HCT116 (cell line): ENCODE measurements at regions not wholly inside any gene's neighbourhood (a gene's known extent, or its start where the extent isn't known, plus 50 kb on each side); places are given as distances from the start of the nearest gene placed in this dataset.

Source experiments
- ATAC-seq: fragments of 200-7000 bp; cut with Tn5 transposase; 2 replicates; pipeline ENCODE4 v1.9.1; 2020; ENCODE audit warnings: mild to moderate bottlenecking, moderate library complexity
- BruUV-seq: library from RNA; stranded (reverse); fragments of 400-500 nt; replicated peaks from 2 replicates; lab custom pipeline; 2021; lab: Mats Ljungman, UMichigan
- CTCF ChIA-PET: fragments of 300-600 bp; sonication (Branson Sonifier 250); formaldehyde crosslinking; loops from one replicate; lab custom pipeline; 2021; ENCODE audit warnings: antibody characterized with exemption; lab: Charles Lee
- POLR2A ChIA-PET: fragments of 300-600, 350-600 bp; sonication (Branson Sonifier 250); formaldehyde crosslinking; loops from one replicate; lab custom pipeline; 2021; ENCODE audit warnings: antibody characterized with exemption; lab: Charles Lee
- RAD21 ChIA-PET, 2 experiments: fragments of 300-600 bp; sonication (Branson Sonifier 250); formaldehyde crosslinking; loops; one replicate each; lab custom pipeline; 2023; ENCODE audit warnings: low total read pairs in 2 of 2; ENCODE audit not compliant: uncharacterized antibody in 2 of 2, unreplicated experiment in 2 of 2, low non-redundant PET in 1 of 2; lab: Charles Lee
- DNase-seq: peaks from one replicate; pipeline ENCODE4 v3.0.0-alpha.2; 2010; ENCODE audit warnings: low read depth, low spot score
- H2AFZ ChIP-seq: fragments of 200-600 bp; shearing (Covaris generic), sonication (generic); 2 replicates; pipeline ENCODE4 v1.6.1; 2017; ENCODE audit warnings: low read depth, mixed run types, mixed read lengths, antibody characterized with exemption, low read length; ENCODE audit not compliant: poor library complexity, severe bottlenecking
- H3K27ac ChIP-seq: 2 replicates; pipeline ENCODE4 v1.5.1; 2012; ENCODE audit warnings: low read depth, low read length
- H3K27me3 ChIP-seq: fragments of 200-600 bp; sonication (generic); 2 replicates; pipeline ENCODE4 v1.6.1; 2016; ENCODE audit warnings: mixed run types, low read length, mixed read lengths; ENCODE audit not compliant: insufficient read depth
- H3K36me3 ChIP-seq, 2 experiments: fragments of 200-500 bp in 1 of 2; fragments of 200-600 bp in 1 of 2; sonication (Bioruptor generic) in 1 of 2; sonication (generic) in 1 of 2; 2 replicates each; pipeline versions ENCODE4 v1.5.1 to v1.6.1; 2014 to 2016; ENCODE audit warnings: low read length in 2 of 2, inconsistent platforms in 1 of 2, mixed read lengths in 1 of 2, mixed run types in 1 of 2; ENCODE audit not compliant: insufficient read depth in 2 of 2, control insufficient read depth in 1 of 2
- H3K4me1 ChIP-seq, 2 experiments: fragments of 200-600 bp in 1 of 2; sonication (generic) in 1 of 2; 2 replicates each; pipeline versions ENCODE4 v1.5.1 to v1.6.1; 2012 to 2017; ENCODE audit warnings: low read length in 2 of 2, inconsistent platforms in 1 of 2, mild to moderate bottlenecking in 1 of 2, mixed read lengths in 1 of 2, mixed run types in 1 of 2, moderate library complexity in 1 of 2; ENCODE audit not compliant: insufficient read depth in 2 of 2, control insufficient read depth in 1 of 2
- H3K4me2 ChIP-seq: fragments of 200-600 bp; sonication (generic); 2 replicates; pipeline ENCODE4 v1.6.1; 2017; ENCODE audit warnings: mixed run types, low read length, mixed read lengths
- H3K4me3 ChIP-seq, 2 experiments: fragments of 200-600 bp in 1 of 2; sonication (generic) in 1 of 2; replicated peaks in 1 of 2; 2 replicates each; pipeline ENCODE4 v1.5.1; 2011 to 2016; ENCODE audit warnings: low read length in 2 of 2, control low read depth in 1 of 2, low read depth in 1 of 2, mild to moderate bottlenecking in 1 of 2, mixed read lengths in 1 of 2, mixed run types in 1 of 2
- H3K79me2 ChIP-seq: fragments of 200-600 bp; sonication (generic); 2 replicates; pipeline ENCODE4 v1.6.1; 2017; ENCODE audit warnings: mild to moderate bottlenecking, mixed run types, low read length, moderate library complexity, mixed read lengths; ENCODE audit not compliant: insufficient read depth
- H3K9ac ChIP-seq: fragments of 200-600 bp; sonication (generic); 2 replicates; pipeline ENCODE4 v1.6.1; 2016; ENCODE audit warnings: low read length, mixed read lengths
- H3K9me2 ChIP-seq: fragments of 200-600 bp; sonication (generic), shearing (Covaris generic); 2 replicates; pipeline ENCODE4 v1.6.1; 2017; ENCODE audit warnings: mixed run types, mild to moderate bottlenecking, moderate library complexity; ENCODE audit not compliant: insufficient read depth
- H3K9me3 ChIP-seq, 2 experiments: fragments of 200-500 bp in 1 of 2; fragments of 200-600 bp in 1 of 2; sonication (Bioruptor generic) in 1 of 2; sonication (generic) in 1 of 2; 2 replicates each; pipeline ENCODE4 v1.6.1; 2014 to 2017; ENCODE audit warnings: low read length in 2 of 2, mixed read lengths in 2 of 2, inconsistent platforms in 1 of 2, low read depth in 1 of 2, mild to moderate bottlenecking in 1 of 2, mixed run types in 1 of 2, moderate library complexity in 1 of 2; ENCODE audit not compliant: control insufficient read depth in 1 of 2, insufficient read depth in 1 of 2
- H4K20me1 ChIP-seq: fragments of 200-600 bp; sonication (generic), shearing (Covaris generic); 2 replicates; pipeline ENCODE4 v1.6.1; 2017; ENCODE audit warnings: mixed run types, mild to moderate bottlenecking, moderate library complexity; ENCODE audit not compliant: insufficient read depth
- CBX3 ChIP-seq: IDR thresholded peaks from 2 replicates; pipeline ENCODE4 v1.6.1; 2012; ENCODE audit warnings: low read depth
- EGR1 ChIP-seq: IDR thresholded peaks from 2 replicates; pipeline ENCODE4 v1.6.1; 2012; ENCODE audit warnings: low read depth
- ELF1 ChIP-seq: IDR thresholded peaks from 2 replicates; pipeline ENCODE4 v1.6.1; 2012; ENCODE audit warnings: low read depth, borderline replicate concordance
- EZH2phosphoT487 ChIP-seq: fragments of 200-600 bp; IDR thresholded peaks from 2 replicates; pipeline ENCODE4 v1.6.1; 2018; ENCODE audit warnings: antibody characterized with exemption, borderline replicate concordance
- JUND ChIP-seq: IDR thresholded peaks from 2 replicates; pipeline ENCODE4 v1.6.1; 2012
- SP1 ChIP-seq: IDR thresholded peaks from 2 replicates; pipeline ENCODE4 v1.6.1; 2012; ENCODE audit warnings: low read depth
- TCF7L2 ChIP-seq: IDR thresholded peaks from 2 replicates; pipeline ENCODE4 v1.7.0; 2011; ENCODE audit warnings: borderline replicate concordance, inconsistent platforms; ENCODE audit not compliant: insufficient read depth, insufficient read length; ENCODE audit errors: extremely low read depth
- YY1 ChIP-seq: IDR thresholded peaks from 2 replicates; pipeline ENCODE4 v1.6.1; 2011; ENCODE audit warnings: low read length, low read depth, moderate library complexity, mild to moderate bottlenecking; ENCODE audit not compliant: insufficient replicate concordance; ENCODE audit errors: extremely low read depth
- intact Hi-C: fragments of 100-400 bp; cut with micrococcal nuclease; formaldehyde crosslinking; loops from 2 replicates; pipeline ENCODE4 v1.10.0; 2022
- TF ChIP-seq, protein P1 (sequence below): IDR thresholded peaks from 2 replicates; pipeline ENCODE4 v1.6.1; 2012; ENCODE audit warnings: low read depth
- TF ChIP-seq, protein P2 (sequence below), 3 experiments: fragments of 200-600 bp in 1 of 3; sonication (generic) in 1 of 3; IDR thresholded peaks in 2 of 3; conservative IDR thresholded peaks in 1 of 3; 2 replicates each; pipeline ENCODE4 v1.5.1; 2012 to 2017; ENCODE audit warnings: low read depth in 2 of 3, low read length in 2 of 3, antibody characterized with exemption in 1 of 3, borderline replicate concordance in 1 of 3, control low read depth in 1 of 3, mild to moderate bottlenecking in 1 of 3, mixed read lengths in 1 of 3, mixed run types in 1 of 3, moderate library complexity in 1 of 3; ENCODE audit not compliant: insufficient read depth in 1 of 3

DNA sequence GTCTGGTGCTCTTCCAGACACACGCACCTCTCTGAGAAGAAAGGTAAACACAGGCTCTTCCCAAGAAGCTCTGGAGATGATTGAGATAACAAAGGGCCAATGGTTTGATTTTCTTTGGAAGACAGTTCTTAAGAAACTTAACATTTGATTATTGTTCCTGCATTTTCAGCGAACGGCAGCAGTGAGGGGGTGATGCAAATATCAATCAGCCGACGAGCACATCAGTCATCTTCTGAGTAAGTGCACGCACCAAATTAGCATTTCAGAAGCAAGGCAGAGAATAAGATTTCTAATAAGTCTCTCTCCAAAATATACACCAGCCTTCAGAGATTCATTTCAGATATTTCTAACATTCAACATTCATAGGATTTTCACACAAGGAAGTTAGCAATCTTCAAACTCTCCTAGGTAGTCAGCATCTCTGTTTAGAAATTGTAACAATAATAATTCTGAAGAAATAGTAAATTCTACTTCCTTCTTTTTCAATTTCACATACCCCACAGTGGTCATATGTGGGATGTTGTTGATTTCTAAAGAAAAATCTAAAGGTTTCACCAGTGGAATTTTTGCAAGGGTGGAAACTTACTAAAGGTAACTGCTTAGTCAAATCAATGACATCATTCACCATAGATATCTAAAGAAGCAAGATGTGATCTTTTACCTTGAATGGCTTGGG lies 250.3 kb downstream of the SEC61B start:
- Histone ChIP-seq H3K27me3 (no peaks in the 10 kb centered on the region), H3K4me3 (no peak overlapping the region), H3K9me2 (no peaks in the 10 kb centered on the region), H3K4me1 (no peaks in the 10 kb centered on the region), H2AFZ (no peak overlapping the region), H3K79me2 (no peaks in the 10 kb centered on the region), H3K9ac (no peak overlapping the region), H3K9me3 (no peaks in the 10 kb centered on the region), H3K36me3 (no peaks in the 10 kb centered on the region), H3K4me2 (no peak overlapping the region), H4K20me1 (no peaks in the 10 kb centered on the region), H3K27ac (no peak overlapping the region)
- RAD21 ChIA-PET, result no interaction called here
- TF ChIP-seq CBX3 (no peak), EGR1 (no peak), TCF7L2 (no peak), EZH2phosphoT487 (no peak)
- TF ChIP-seq, protein P1, sequence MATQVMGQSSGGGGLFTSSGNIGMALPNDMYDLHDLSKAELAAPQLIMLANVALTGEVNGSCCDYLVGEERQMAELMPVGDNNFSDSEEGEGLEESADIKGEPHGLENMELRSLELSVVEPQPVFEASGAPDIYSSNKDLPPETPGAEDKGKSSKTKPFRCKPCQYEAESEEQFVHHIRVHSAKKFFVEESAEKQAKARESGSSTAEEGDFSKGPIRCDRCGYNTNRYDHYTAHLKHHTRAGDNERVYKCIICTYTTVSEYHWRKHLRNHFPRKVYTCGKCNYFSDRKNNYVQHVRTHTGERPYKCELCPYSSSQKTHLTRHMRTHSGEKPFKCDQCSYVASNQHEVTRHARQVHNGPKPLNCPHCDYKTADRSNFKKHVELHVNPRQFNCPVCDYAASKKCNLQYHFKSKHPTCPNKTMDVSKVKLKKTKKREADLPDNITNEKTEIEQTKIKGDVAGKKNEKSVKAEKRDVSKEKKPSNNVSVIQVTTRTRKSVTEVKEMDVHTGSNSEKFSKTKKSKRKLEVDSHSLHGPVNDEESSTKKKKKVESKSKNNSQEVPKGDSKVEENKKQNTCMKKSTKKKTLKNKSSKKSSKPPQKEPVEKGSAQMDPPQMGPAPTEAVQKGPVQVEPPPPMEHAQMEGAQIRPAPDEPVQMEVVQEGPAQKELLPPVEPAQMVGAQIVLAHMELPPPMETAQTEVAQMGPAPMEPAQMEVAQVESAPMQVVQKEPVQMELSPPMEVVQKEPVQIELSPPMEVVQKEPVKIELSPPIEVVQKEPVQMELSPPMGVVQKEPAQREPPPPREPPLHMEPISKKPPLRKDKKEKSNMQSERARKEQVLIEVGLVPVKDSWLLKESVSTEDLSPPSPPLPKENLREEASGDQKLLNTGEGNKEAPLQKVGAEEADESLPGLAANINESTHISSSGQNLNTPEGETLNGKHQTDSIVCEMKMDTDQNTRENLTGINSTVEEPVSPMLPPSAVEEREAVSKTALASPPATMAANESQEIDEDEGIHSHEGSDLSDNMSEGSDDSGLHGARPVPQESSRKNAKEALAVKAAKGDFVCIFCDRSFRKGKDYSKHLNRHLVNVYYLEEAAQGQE, result no peak
- CTCF ChIA-PET, result no interaction called here
- ATAC-seq (no peak), DNase-seq (no peak)
- no TSS peak for BruUV-seq
- POLR2A ChIA-PET, result no interaction called here
- intact Hi-C loops, result no loop called here

DNA sequence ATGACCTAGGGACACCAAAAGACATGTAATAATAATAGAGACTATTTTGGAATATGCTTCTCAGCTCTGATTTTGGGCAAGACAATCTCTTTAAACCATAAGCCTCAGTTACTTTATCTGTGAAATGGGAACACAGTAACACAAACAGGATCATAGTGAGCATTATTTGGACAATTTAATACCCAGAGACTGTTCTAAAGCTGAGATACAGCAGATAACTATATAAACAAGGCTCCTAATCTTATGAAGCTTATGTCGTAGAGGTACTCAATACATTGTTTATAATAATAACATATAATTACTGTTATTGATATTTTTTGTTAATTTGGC lies 250.8 kb downstream of the SEC61B start:
- Histone ChIP-seq H2AFZ (no peak overlapping the region), H4K20me1 (no peaks in the 10 kb centered on the region), H3K9me2 (no peaks in the 10 kb centered on the region), H3K9me3 (no peaks in the 10 kb centered on the region), H3K79me2 (no peaks in the 10 kb centered on the region), H3K4me2 (no peak overlapping the region), H3K4me1 (no peaks in the 10 kb centered on the region), H3K36me3 (no peaks in the 10 kb centered on the region), H3K9ac (no peak overlapping the region), H3K27me3 (no peaks in the 10 kb centered on the region), H3K4me3 (no peak overlapping the region), H3K27ac (no peak overlapping the region)
- intact Hi-C loops, result no loop called here
- RAD21 ChIA-PET, result no interaction called here
- CTCF ChIA-PET, result no interaction called here
- ATAC-seq (no peak), DNase-seq (no peak)
- no TSS peak for BruUV-seq
- POLR2A ChIA-PET, result no interaction called here
- TF ChIP-seq ELF1 (no peak), YY1 (no peak), SP1 (no peak), JUND (no peak)
- TF ChIP-seq, protein P1, result no peak
- TF ChIP-seq, protein P2, sequence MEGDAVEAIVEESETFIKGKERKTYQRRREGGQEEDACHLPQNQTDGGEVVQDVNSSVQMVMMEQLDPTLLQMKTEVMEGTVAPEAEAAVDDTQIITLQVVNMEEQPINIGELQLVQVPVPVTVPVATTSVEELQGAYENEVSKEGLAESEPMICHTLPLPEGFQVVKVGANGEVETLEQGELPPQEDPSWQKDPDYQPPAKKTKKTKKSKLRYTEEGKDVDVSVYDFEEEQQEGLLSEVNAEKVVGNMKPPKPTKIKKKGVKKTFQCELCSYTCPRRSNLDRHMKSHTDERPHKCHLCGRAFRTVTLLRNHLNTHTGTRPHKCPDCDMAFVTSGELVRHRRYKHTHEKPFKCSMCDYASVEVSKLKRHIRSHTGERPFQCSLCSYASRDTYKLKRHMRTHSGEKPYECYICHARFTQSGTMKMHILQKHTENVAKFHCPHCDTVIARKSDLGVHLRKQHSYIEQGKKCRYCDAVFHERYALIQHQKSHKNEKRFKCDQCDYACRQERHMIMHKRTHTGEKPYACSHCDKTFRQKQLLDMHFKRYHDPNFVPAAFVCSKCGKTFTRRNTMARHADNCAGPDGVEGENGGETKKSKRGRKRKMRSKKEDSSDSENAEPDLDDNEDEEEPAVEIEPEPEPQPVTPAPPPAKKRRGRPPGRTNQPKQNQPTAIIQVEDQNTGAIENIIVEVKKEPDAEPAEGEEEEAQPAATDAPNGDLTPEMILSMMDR (IDR thresholded peaks at IDR 0.05 in 2 of 3, conservative IDR thresholded peaks at IDR 0.05 in 1 of 3; ENCODE audit: borderline replicate concordance in 1 of 3, insufficient read depth in 1 of 3, low read depth in 2 of 3, low read length in 2 of 3), result no peak
